ENCODE measurements at regions not wholly inside any gene's neighbourhood (a gene's known extent, or its start where the extent isn't known, plus 50 kb on each side); places are given as distances from the start of the nearest gene placed in this dataset.

DNA sequence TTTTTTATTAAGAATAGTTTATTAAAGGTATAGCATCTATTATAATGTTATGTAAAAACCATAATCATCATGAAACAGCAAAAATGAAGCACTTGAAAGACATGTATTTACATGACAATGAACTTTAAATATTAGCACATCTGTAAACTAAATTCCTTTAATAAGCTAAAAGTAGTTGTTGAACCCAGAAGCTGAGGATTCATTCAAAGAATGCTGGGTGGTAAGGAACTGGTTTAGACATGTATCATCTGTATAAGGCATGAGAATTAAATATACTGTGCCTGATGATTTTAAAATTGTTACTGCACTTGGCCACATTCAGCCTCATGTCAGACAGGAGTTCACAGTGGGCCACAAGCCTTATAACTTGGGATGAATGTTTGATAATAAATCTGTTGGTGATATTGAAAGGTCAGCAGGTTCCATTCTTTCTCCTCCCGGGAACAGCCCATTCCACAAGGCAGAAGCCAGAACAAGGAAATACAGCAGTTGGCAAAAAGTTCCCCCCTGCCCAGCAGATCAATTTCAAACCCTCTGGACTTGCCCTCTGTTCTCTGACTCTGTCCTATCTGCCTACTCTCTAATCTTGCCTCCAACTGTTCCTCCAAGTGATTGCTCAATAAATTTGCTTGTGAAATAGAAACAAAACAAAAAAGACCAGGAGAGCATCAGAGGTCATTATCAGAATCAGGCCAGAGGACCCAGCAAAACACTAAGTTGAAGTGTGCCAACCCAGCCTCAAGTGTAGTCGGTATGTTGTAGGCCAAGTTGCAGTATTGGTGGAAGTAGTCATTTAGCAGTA, 49.8 kb upstream of the TEX264 start:
- TF ChIP-seq YY1 (IDR thresholded peaks at IDR 0.05; ENCODE audit: low read depth, low read length) (no peak), POLR2A (IDR thresholded peaks at IDR 0.05; ENCODE audit: control extremely low read depth in 1 of 2, low read depth in 2 of 2, low read length in 2 of 2) (no peak), CEBPB (IDR thresholded peaks at IDR 0.05; ENCODE audit: low read depth, low read length) (no peak), GABPA (IDR thresholded peaks at IDR 0.05; ENCODE audit: borderline replicate concordance, insufficient read depth, low read length) (no peak), CTCF (IDR thresholded peaks at IDR 0.05; ENCODE audit: control extremely low read depth in 1 of 3, insufficient read depth in 1 of 3, low read depth in 1 of 3, low read length in 3 of 3) (no peak), RFX5 (IDR thresholded peaks at IDR 0.05; ENCODE audit: borderline replicate concordance, low read depth, low read length) (no peak), ATF3 (IDR thresholded peaks at IDR 0.05; ENCODE audit: insufficient read depth, low read depth, low read length) (no peak), BRCA1 (IDR thresholded peaks at IDR 0.05; ENCODE audit: low read depth, low read length) (no peak)
